MG63 (cell line): ENCODE measurements at regions not wholly inside any gene's neighbourhood (a gene's known extent, or its start where the extent isn't known, plus 50 kb on each side); places are given as distances from the start of the nearest gene placed in this dataset.

Experiments
- DNase-seq: peaks from one replicate; pipeline ENCODE4 v3.0.0-alpha.2; 2020
- H3K27me3 ChIP-seq: fragments of 250-450 bp; sonication (Bioruptor Pico); 2 replicates; pipeline ENCODE4 v1.5.1; 2020; ENCODE audit warnings: mild to moderate bottlenecking, moderate library complexity
- H3K36me3 ChIP-seq: fragments of 250-450 bp; sonication (Bioruptor Pico); 2 replicates; pipeline ENCODE4 v1.5.1; 2020; ENCODE audit warnings: mild to moderate bottlenecking, moderate library complexity
- H3K4me3 ChIP-seq: fragments of 250-450 bp; sonication (Bioruptor Pico); 2 replicates; pipeline ENCODE4 v1.5.1; 2020; ENCODE audit warnings: mild to moderate bottlenecking, moderate library complexity
- H3K9me3 ChIP-seq: fragments of 250-450 bp; sonication (Bioruptor Pico); 2 replicates; pipeline ENCODE4 v1.5.1; 2020; ENCODE audit warnings: mild to moderate bottlenecking, moderate library complexity

DNA sequence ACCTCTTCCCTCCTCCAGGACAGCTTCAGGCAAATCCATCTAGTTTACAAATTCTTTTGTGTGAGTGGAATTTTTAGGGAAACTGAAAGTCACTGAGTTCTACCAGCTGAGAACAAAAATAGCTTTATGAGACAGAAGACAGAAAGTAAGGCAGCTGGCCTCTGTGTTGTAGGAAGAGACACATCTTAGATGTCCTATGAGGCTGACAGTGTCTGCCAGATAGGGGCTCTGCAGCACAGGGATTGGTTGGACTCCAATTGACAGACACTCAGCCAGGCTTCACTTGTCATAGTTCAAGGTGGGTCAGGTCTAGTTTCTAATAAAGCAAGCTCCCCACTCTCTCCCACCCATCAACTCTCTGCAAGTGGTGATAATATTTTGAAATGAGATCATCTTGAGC, 574.9 kb downstream of the CCSER2 start:
- no peak for DNase-seq
- Histone ChIP-seq H3K36me3 (no peaks in the 10 kb centered on the region), H3K27me3 (no peaks in the 10 kb centered on the region), H3K9me3 (no peaks in the 10 kb centered on the region), H3K4me3 (no peak overlapping the region)

DNA sequence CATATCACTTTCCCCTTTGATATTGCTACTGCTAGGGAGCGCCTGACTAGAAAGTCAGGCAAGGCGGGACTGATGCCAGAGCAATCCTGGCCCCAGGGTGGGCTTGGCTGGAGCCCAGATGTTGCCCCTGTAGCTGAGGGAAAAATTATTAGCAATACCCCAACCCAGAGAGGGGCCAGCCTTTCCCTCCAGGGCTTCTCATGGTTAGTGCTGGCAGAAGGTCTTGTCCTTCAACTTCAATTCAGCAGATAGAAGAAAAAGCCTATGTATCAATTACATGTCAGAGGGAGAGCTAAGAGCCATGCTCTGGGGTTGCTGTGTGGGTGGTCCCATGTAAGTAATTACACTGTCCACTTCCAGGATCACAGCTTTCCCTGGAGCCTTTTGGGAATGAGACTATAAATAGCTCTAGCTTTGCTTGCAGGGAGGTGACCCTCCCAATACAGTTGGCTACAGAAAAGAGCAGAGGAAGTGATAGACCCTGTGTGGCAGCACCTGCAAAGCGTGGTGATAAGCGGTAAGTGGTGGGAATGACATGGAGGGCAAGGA, 579.1 kb downstream of the CCSER2 start:
- DNase-seq: no peak
- no peaks in the 10 kb centered on the region for H3K9me3 ChIP-seq
- no peak overlapping the region for H3K4me3 ChIP-seq
- no peaks in the 10 kb centered on the region for H3K27me3 ChIP-seq
- no peaks in the 10 kb centered on the region for H3K36me3 ChIP-seq

DNA sequence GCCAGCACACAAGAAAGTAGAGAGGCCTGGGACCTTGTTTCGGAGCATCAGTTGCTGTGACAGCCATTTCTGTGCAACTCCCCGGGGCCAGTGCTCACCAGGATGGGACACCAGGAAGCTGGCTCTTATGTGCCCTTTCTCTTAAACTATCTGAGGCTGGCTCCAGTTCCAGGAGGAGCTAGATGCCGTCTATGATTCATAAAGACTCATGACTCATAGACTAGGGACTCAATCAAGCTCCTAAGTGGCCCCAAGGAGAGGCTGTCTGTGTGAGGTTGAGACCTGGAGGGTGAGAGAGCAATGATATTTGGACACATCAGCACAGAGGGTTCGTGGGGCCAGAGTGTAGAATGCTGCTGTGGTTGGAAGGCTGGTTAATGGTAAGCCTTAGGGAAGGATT, 580.1 kb downstream of the CCSER2 start:
- DNase-seq: no peak
- Histone ChIP-seq H3K36me3 (no peaks in the 10 kb centered on the region), H3K4me3 (no peak overlapping the region)

DNA sequence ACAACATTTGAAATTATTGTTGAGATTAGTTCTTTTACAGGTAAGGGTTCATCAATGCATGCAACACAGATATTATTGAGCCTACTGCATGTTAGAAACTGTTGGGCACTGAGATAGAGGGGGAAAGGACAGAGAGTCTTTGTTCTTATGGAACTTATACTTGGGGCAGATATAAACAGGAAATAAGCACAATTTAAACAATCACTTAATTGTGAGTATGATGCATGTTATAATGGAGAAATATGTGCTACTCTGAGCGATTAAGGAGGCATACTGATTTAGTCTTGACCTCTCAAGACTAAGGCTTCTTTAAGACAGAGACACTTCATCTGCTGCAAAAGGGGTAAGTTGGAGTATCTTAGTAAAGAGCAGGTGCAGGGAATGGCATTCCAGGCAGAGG, 593.3 kb downstream of the CCSER2 start:
- Histone ChIP-seq H3K9me3 (no peaks in the 10 kb centered on the region), H3K27me3 (0 out of 2 replicates have a peak, but pooled peaks cover 2% of the 10 kb centered on the region), H3K4me3 (no peak overlapping the region), H3K36me3 (no peaks in the 10 kb centered on the region)
- DNase-seq: no peak

More for the DNA sequence above, 580.1 kb downstream of the CCSER2 start:
- Histone ChIP-seq H3K9me3 (no peaks in the 10 kb centered on the region), H3K27me3 (no peaks in the 10 kb centered on the region)

DNA sequence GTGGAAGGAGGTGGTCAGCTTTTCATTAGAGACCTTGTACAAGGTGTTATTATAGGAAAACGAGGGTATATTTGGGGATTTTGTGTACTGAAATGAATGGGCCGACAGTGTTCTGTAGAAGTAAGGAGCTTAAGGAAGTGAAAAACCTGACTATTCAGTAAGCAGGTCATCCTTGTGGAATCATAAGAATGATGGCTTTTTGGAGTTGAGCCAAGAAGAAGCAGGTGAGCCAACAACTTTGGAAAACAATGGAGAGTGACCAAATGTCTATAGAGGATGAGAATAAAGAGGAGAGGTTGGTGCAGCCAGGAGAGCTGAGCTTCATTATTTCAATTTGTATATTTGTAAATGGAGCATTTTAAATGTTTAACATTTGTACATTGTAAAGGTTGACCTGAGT, 595.7 kb downstream of the CCSER2 start:
- DNase-seq: no peak
- Histone ChIP-seq H3K9me3 (no peaks in the 10 kb centered on the region), H3K4me3 (no peak overlapping the region)

DNA sequence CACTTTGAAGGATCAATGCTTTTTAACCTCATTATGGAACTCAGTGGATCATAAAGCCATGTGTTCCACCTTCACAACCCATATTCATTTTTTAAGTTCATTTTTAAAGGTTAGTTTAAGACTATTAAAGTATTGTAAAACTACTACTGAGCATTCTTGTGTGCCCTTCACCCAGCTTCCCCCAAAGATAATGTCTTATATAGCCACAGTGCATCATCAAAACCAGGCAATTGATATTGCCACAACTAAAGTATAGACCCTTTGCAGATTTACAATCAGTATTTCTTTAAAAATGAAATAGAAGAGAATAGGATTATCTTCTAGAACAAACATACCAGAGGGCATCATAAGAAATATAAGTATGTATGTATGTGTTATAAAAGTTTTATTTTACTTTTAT, 597.1 kb downstream of the CCSER2 start:
- Histone ChIP-seq H3K36me3 (no peaks in the 10 kb centered on the region), H3K4me3 (no peak overlapping the region), H3K27me3 (peaks cover 2% of the 10 kb centered on the region; the same call in 1 of the 2 replicates), H3K9me3 (no peaks in the 10 kb centered on the region)
- no peak for DNase-seq

More for the DNA sequence above, 595.7 kb downstream of the CCSER2 start:
- Histone ChIP-seq H3K27me3 (peaks cover 2% of the 10 kb centered on the region; the same call in 1 of the 2 replicates), H3K36me3 (no peaks in the 10 kb centered on the region)

DNA sequence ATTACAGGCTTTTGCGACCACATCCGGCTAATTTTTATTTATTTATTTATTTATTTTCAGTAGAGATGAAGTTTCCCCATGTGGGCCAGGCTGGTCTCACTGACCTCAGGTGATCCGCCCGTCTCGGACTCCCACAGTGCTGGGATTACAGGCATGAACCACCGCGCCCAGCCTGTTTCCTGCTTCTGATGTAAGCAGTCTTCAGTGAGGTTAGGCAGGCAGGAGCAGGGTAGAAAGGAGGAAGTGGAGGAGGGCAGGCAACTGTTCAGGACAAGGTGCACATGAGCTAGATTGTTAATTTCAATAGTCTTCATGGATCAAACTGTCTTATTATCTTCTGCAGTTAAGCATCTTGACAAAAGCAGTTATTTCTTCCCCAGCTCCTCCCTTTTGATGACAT, 605.0 kb downstream of the CCSER2 start:
- DNase-seq: no peak
- H3K27me3 ChIP-seq: no peaks in the 10 kb centered on the region; the same call in 1 of the 2 replicates
- H3K36me3 ChIP-seq: no peaks in the 10 kb centered on the region
- H3K4me3 ChIP-seq: no peak overlapping the region
- H3K9me3 ChIP-seq: no peaks in the 10 kb centered on the region

DNA sequence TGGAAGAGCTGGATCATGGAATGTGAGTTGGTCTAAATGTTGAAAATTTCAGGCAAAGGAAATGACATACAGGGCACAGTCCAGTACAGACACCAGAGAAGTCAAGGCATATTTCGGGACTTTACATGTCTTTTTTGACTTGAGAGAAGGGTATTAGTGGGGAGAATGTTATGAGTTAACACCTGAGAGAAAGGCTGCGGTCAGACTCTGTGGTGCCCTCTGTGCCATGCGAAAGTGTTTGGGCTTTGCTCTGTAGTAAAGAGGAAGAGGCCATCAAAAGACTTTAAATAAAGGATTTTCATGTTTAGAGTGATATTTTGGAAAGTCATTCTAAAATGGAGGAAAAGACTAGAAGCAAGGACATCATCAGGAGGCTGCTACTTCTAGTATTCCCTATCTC, 607.4 kb downstream of the CCSER2 start:
- no peaks in the 10 kb centered on the region for H3K36me3 ChIP-seq
- H3K9me3 ChIP-seq: no peaks in the 10 kb centered on the region
- no peak for DNase-seq
- H3K27me3 ChIP-seq: no peaks in the 10 kb centered on the region
- H3K4me3 ChIP-seq: no peak overlapping the region

DNA sequence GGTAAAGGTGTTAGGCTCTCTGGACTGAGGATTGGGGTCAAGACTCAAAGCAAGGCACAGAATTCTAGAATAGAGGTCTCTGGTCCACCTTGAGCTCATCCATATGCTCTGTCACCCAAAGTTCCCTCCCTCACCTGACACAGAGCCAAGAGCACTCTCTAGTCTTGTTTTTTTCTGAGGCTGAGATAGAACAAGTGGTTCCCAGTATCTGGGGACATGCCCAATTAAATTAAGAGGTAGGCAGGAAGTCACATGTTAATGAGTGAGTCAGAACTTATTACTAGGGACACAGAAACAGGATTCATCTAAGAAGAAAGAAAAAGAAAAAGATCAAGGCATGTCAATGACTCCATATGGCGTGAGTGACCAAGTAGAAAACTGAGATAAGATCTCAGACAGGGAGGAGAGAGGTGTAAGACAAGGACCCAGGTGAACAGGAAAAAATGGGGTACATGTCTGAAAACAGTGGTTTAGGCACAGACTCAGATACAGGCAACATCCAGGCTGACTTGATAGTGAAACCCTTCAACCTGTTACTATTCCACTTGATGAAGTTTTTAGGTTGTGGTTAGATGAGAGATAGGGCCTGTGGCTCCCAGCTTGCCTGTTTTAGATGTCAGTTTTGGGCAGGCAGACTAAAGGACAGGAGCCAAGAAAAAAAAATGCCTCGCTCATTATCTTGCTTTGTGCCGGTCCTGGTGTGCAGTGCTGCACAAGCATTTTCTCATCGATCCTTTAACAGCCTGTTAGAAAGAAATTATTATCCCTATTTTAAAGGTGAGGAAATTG, 609.9 kb downstream of the CCSER2 start:
- no peaks in the 10 kb centered on the region for H3K27me3 ChIP-seq
- no peaks in the 10 kb centered on the region for H3K36me3 ChIP-seq
- H3K9me3 ChIP-seq: no peaks in the 10 kb centered on the region
- no peak overlapping the region for H3K4me3 ChIP-seq
- DNase-seq: no peak

DNA sequence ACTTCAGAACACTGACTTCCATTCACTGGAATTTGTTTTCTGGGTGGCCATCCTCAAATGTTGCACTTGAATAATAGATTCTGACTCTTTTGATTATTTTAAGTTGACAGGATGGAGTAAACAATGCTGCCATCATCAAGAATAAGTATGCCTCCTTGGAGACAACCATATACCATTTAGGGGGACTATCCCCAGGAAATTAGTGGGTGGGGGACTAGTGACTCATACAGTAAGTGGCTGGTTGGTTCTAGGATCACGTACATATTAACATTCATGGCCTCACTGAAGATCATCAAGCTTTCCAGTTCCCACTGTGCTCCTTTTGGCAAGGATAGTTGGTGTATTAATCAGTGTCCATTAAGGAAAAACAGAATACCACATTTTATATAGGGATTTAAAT, 615.2 kb downstream of the CCSER2 start:
- Histone ChIP-seq H3K36me3 (no peaks in the 10 kb centered on the region), H3K4me3 (no peak overlapping the region), H3K9me3 (no peaks in the 10 kb centered on the region), H3K27me3 (no peaks in the 10 kb centered on the region)
- DNase-seq: no peak

DNA sequence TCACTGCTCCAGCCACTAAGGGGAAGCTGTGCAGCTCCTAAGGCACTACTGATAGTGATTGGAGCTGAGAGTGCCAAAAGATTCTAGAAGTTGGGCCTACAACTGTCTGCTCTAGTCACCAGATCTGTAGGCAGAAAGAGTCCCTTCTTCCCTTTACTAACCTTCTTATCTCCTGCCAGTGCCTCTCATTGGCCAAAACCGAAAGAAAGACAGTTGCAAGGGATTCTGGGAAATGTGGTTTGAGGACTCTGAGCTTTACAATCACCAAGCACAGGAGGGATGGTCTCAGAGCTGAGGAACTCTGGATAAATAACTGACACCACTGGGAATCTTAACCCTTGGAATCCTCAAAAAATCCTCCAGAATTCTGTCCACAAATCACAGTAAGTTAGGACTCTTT, 615.8 kb downstream of the CCSER2 start:
- H3K36me3 ChIP-seq: no peaks in the 10 kb centered on the region
- H3K4me3 ChIP-seq: no peak overlapping the region
- no peak for DNase-seq
- H3K9me3 ChIP-seq: no peaks in the 10 kb centered on the region
- no peaks in the 10 kb centered on the region for H3K27me3 ChIP-seq

DNA sequence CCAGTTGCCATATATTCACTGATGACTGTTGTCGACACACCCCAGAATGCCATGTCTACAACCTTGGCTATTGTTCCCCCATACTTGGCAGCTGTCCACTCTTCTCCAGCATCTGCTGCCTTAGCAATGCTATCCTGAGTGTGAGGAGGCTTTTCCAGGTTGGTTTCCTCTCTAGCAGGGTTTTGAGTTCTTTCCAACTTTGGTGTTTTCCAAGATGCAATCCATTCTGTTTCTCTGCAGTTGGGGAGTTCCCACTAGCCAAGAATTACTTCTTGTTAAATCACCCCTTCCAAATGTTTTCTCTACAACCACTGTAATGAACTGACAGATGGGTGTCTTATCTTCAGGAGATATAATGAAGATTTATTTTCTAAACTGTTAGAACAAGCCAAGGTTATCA, 617.4 kb downstream of the CCSER2 start:
- no peaks in the 10 kb centered on the region for H3K36me3 ChIP-seq
- DNase-seq: no peak
- H3K27me3 ChIP-seq: no peaks in the 10 kb centered on the region
- H3K9me3 ChIP-seq: no peaks in the 10 kb centered on the region
- H3K4me3 ChIP-seq: no peak overlapping the region

DNA sequence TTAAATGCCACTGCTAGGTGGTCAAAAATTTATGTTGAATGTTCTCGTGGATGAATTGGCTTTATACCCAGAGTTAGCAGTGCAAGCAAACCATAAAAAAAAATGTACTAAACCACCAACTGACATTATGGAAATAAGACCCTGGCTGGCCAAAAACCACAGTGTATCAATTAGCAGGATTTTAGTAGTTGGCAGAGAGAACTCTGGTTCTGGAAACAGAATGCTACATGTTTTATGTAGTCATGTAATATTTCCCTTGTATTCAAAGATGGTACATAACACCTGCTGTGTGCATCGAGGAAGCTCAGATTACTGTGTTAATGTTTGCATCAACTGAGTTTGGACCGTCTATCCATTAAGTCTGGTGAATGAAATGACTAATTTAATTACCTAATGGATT, 618.5 kb downstream of the CCSER2 start:
- Histone ChIP-seq H3K36me3 (no peaks in the 10 kb centered on the region), H3K9me3 (no peaks in the 10 kb centered on the region), H3K27me3 (no peaks in the 10 kb centered on the region), H3K4me3 (no peak overlapping the region)
- DNase-seq: no peak

DNA sequence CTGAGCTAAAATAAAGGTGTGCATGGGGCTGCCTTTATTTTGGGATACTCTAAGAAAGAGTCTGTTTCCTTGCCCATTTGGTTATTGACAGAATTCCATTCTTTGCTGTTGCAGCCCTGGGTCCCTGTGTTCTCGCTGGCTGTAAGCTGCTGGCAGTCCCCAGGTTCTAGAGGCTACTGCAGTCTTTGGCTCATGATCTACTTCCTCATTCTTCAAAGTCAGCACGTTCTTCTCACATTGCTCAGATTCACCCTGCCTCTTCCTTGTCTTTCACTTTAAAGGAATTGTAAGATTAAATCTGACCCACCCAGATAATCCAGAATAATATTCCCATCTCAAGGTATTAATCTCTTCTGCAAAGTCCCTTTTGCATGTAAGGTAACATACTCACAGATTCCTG, 620.3 kb downstream of the CCSER2 start:
- no peak for DNase-seq
- no peaks in the 10 kb centered on the region for H3K36me3 ChIP-seq

DNA sequence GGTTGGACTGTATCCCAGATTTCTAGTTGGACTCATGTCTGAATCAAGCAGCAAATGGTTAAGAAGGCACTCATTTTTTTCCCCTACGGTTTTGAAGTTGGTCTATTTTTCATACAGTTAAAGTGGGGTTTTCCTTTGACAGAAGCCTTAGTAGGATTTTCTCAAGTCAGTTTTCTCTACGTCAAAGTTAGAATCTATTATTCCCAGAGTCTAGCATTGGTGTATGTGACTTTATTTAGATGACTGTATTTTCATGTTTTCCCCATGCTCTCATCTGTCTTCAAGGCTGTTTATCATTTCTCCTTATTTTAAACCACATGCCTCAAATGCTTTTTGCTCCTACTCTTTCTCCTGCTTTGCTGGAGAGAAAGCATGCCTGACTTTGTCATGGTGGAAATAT, 623.2 kb downstream of the CCSER2 start:
- no peaks in the 10 kb centered on the region for H3K27me3 ChIP-seq
- no peaks in the 10 kb centered on the region for H3K9me3 ChIP-seq
- no peak overlapping the region for H3K4me3 ChIP-seq
- no peak for DNase-seq
- H3K36me3 ChIP-seq: no peaks in the 10 kb centered on the region

More for the DNA sequence above, 620.3 kb downstream of the CCSER2 start:
- Histone ChIP-seq H3K4me3 (no peak overlapping the region), H3K9me3 (no peaks in the 10 kb centered on the region), H3K27me3 (no peaks in the 10 kb centered on the region)

DNA sequence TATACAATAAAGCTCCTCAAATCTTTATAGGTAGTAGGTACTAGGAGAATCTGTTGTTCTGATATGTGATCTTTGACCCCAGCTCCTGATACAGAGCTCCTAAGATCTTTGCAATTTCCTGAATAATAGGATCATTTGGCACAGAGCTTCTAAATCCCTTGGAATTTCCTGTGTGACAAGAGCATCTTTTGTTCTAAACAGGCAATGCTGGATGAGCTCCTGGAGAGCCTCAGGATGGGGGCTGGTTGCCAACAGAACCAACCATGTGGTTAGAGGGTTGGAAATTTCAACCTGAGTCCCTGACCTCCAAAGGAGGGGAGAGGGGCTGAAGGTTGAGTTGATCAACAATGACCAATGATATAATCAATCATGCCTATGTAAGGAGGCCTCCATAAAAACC, 629.0 kb downstream of the CCSER2 start:
- H3K27me3 ChIP-seq: no peaks in the 10 kb centered on the region
- DNase-seq: no peak
- H3K36me3 ChIP-seq: no peaks in the 10 kb centered on the region
- no peak overlapping the region for H3K4me3 ChIP-seq
- no peaks in the 10 kb centered on the region for H3K9me3 ChIP-seq

DNA sequence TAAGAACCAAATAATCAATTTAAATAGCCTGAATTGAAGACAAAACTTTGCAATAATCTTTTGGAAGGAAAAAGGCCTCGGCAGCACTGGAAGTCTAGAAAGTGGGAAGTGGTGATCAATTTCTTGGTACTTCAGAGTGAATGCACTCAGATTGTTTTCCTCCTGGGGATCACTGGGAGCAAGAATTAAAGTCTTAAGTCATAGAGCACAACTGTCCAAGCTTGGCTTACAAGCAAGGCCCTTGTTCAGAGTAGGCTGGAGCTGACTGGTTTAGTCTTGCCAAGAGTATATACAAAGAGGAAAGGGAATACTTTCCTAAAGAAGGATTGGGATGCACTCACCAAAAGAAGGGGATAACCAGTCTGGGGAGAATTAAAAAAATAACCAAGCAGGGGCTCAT, 637.1 kb downstream of the CCSER2 start:
- no peak overlapping the region for H3K4me3 ChIP-seq
- no peak for DNase-seq
- no peaks in the 10 kb centered on the region for H3K36me3 ChIP-seq
- H3K27me3 ChIP-seq: no peaks in the 10 kb centered on the region
- no peaks in the 10 kb centered on the region for H3K9me3 ChIP-seq

DNA sequence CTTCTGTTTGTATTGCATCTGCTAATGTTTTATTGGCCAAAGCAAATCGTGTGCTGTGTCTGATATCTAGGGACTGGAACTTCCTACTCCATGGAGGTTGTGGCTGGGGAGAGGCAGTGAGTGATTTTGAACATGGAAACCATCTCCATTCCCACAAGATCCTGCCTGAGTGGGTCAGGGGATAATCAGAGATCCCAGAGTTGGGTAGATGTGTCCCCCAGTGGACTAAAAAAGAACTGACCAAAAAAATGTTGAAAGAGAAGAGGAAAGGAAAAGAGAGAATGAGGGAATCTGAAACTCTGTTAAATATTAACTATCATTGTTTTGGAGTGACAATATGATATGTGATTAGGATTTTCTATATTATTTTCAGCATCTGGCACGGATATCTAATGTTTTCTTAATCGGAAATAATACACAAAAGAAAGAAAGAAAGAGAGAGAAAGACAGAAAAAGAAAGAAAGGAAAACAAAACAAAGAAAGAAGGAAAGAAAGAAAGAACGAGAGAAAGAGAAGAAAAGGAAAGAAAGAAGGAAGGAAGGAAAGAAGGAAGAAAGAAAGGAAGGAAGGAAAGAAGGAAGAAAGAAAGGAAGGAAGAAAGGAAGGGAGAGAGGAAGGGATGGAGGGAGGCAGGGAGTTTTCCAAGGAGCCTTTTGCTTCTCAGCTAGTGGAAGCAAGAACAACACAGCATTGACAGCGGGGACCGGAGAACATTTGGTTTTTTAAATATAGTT, 638.5 kb downstream of the CCSER2 start:
- Histone ChIP-seq H3K4me3 (no peak overlapping the region), H3K9me3 (no peaks in the 10 kb centered on the region), H3K36me3 (no peaks in the 10 kb centered on the region), H3K27me3 (no peaks in the 10 kb centered on the region)
- DNase-seq: no peak
